Prostate gland (tissue), 2 donors: ENCODE measurements at regions not wholly inside any gene's neighbourhood (a gene's known extent, or its start where the extent isn't known, plus 50 kb on each side); places are given as distances from the start of the nearest gene placed in this dataset.

Source experiments
- DNase-seq: peaks from one replicate; pipeline ENCODE4 v3.0.0-alpha.2; 2019; ENCODE audit warnings: low spot score
- H3K27ac ChIP-seq, 2 donors: fragments of 200-600 bp; sonication (generic); 2 replicates each; pipeline ENCODE4 v1.5.1; 2017 to 2019
- H3K27me3 ChIP-seq: fragments of 200-600 bp; sonication (generic); replicated peaks from 2 replicates; pipeline ENCODE4 v1.5.1; 2019; ENCODE audit not compliant: insufficient read depth
- H3K36me3 ChIP-seq, 2 donors: fragments of 200-600 bp; sonication (generic); 1 replicate in 1 of 2; 2 replicates in 1 of 2; pipeline versions ENCODE4 v1.5.1 to v1.8.1; 2017 to 2019
- H3K4me1 ChIP-seq: fragments of 200-600 bp; sonication (generic); replicated peaks from 2 replicates; pipeline ENCODE4 v1.5.1; 2019
- H3K4me3 ChIP-seq, 2 donors: fragments of 200-600 bp; sonication (generic); 2 replicates each; pipeline ENCODE4 v1.5.1; 2017 to 2019
- H3K9me3 ChIP-seq: fragments of 200-600 bp; sonication (generic); 2 replicates; pipeline ENCODE4 v1.5.1; 2017
- POLR2A ChIP-seq: fragments of 450-650 bp; IDR thresholded peaks from one replicate; pipeline ENCODE4 v1.6.1; 2016; ENCODE audit warnings: antibody characterized with exemption, mild to moderate bottlenecking
- POLR2AphosphoS5 ChIP-seq: sonication (generic); formaldehyde crosslinking; IDR thresholded peaks from one replicate; pipeline ENCODE4 v1.6.1; 2017; ENCODE audit warnings: antibody characterized with exemption
- WGBS: methylation state at CpG from one replicate; pipeline ENCODE4 v1.1.5; 2018; 5-methylcytosine and 5-hydroxymethylcytosine counted together
- intact Hi-C: fragments of 100-400 bp; cut with DNase I; formaldehyde crosslinking; loops from one replicate; pipeline ENCODE4 v1.14.2; 2022
- TF ChIP-seq, protein P1 (sequence below), 4 experiments: fragments of 200-600 bp in 2 of 4; fragments of 450-650 bp in 2 of 4; sonication (generic) in 2 of 4; IDR thresholded peaks; 1 replicate in 3 of 4; 2 replicates in 1 of 4; pipeline ENCODE4 v1.5.1; 2016 to 2019; ENCODE audit warnings: antibody characterized with exemption in 4 of 4, mild to moderate bottlenecking in 2 of 4, moderate library complexity in 2 of 4

DNA sequence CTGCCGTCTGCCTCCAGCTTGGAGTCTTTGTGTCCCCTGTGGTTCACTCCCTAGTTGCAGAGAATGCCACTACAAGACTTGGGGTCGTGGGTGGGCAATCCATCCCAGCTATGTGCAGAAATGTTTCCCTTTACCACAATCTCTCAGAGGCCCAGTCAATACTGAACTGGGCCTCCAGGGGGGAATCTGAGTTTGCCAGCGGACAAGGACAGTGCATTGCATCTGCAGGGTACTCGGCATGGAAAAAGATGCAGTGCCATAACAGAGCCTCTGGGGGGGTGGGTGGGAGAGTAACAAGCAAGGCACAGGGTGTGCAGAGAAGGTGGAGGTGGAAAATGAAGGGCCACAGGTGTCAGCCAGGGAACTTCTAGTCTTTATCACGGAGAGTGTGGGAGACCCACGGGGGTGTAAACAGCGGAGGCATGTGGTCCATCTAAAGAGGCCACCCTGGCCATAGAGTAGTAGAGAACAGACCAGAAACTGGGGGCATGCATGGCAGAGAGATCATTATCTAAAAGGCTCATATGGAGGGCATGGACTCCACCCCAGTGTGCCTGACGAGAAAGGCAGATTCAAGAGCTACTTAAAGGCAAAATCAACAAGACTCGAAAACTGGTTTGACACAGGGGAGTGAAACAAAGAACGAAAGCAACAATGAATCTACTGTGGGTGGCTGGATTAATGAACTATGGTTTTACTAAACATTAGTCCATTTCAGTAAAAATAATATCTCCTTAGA lies 182.4 kb downstream of the ANXA2 start:
- Histone ChIP-seq H3K36me3 (no peaks in the 10 kb centered on the region), H3K27ac (no peak overlapping the region), H3K27me3 (no peaks in the 10 kb centered on the region), H3K4me3 (no peak overlapping the region), H3K9me3 (no peaks in the 10 kb centered on the region), H3K4me1 (no peaks in the 10 kb centered on the region)
- intact Hi-C loops: no loop called here
- TF ChIP-seq POLR2AphosphoS5 (no peak), POLR2A (no peak)
- TF ChIP-seq, protein P1, sequence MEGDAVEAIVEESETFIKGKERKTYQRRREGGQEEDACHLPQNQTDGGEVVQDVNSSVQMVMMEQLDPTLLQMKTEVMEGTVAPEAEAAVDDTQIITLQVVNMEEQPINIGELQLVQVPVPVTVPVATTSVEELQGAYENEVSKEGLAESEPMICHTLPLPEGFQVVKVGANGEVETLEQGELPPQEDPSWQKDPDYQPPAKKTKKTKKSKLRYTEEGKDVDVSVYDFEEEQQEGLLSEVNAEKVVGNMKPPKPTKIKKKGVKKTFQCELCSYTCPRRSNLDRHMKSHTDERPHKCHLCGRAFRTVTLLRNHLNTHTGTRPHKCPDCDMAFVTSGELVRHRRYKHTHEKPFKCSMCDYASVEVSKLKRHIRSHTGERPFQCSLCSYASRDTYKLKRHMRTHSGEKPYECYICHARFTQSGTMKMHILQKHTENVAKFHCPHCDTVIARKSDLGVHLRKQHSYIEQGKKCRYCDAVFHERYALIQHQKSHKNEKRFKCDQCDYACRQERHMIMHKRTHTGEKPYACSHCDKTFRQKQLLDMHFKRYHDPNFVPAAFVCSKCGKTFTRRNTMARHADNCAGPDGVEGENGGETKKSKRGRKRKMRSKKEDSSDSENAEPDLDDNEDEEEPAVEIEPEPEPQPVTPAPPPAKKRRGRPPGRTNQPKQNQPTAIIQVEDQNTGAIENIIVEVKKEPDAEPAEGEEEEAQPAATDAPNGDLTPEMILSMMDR (IDR thresholded peaks at IDR 0.05): no peak
- no peak for DNase-seq
- WGBS: 59% methylated on average over 9 of the region's 10 CpGs

- TF ChIP-seq, protein P1 (IDR thresholded peaks at IDR 0.05): no peak
- TF ChIP-seq POLR2A: no peak
- TF ChIP-seq POLR2AphosphoS5: no peak
- Histone ChIP-seq H3K4me3 (no peak overlapping the region), H3K9me3 (no peaks in the 10 kb centered on the region), H3K36me3 (no peaks in the 10 kb centered on the region), H3K27me3 (no peaks in the 10 kb centered on the region), H3K27ac (no peak overlapping the region), H3K4me1 (no peaks in the 10 kb centered on the region)
- intact Hi-C loops: no loop called here
- 76% methylated on average over 1 of the region's 1 CpG for WGBS
- no peak for DNase-seq
Observed at GRCh38 chr15:60217161-60217560, 180.6 kb downstream of the ANXA2 start.

- no peaks in the 10 kb centered on the region for H3K36me3 ChIP-seq
- intact Hi-C loops: no loop called here
- no peaks in the 10 kb centered on the region for H3K9me3 ChIP-seq
- WGBS: 34% methylated on average over 3 of the region's 3 CpGs
- no peaks in the 10 kb centered on the region for H3K27me3 ChIP-seq
- H3K27ac ChIP-seq: no peak overlapping the region
- H3K4me3 ChIP-seq: no peak overlapping the region
- TF ChIP-seq, protein P1 (IDR thresholded peaks at IDR 0.05): no peak
- no peak for TF ChIP-seq POLR2A
- TF ChIP-seq POLR2AphosphoS5: no peak
- no peak for DNase-seq
- no peaks in the 10 kb centered on the region for H3K4me1 ChIP-seq
Observed at GRCh38 chr15:60218256-60218655, 179.5 kb downstream of the ANXA2 start.

GRCh38 chr15:60219866-60220265 lies 177.9 kb downstream of the ANXA2 start:
- WGBS: 96% methylated on average over 3 of the region's 3 CpGs
- intact Hi-C loops: no loop called here
- no peaks in the 10 kb centered on the region for H3K36me3 ChIP-seq
- DNase-seq: no peak
- H3K4me3 ChIP-seq: no peak overlapping the region
- no peak overlapping the region for H3K27ac ChIP-seq
- H3K9me3 ChIP-seq: no peaks in the 10 kb centered on the region
- no peaks in the 10 kb centered on the region for H3K4me1 ChIP-seq
- TF ChIP-seq, protein P1 (IDR thresholded peaks at IDR 0.05): no peak
- no peak for TF ChIP-seq POLR2A
- TF ChIP-seq POLR2AphosphoS5: no peak
- no peaks in the 10 kb centered on the region for H3K27me3 ChIP-seq

DNA sequence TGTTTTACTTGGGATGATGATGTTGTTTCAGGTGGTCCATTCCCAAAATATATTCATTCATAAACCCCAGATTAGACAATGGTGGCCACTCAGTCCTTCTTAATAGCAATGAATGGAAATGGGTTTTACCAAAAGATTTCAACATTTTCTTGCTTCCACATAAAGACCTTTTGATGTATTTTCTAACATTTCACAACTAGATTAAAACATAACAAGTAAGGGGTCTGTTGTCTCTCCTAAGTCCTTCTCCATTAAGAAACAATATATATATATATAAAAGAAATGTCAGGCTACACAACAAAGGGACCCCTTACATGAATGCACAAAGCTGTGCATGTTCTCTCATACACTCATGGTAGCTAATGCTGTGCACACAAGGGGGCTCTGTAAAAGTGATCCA lies 176.4 kb downstream of the ANXA2 start:
- no peak overlapping the region for H3K27ac ChIP-seq
- no peak overlapping the region for H3K4me3 ChIP-seq
- no peaks in the 10 kb centered on the region for H3K27me3 ChIP-seq
- no peaks in the 10 kb centered on the region for H3K4me1 ChIP-seq
- TF ChIP-seq, protein P1 (IDR thresholded peaks at IDR 0.05): no peak
- TF ChIP-seq POLR2AphosphoS5 (no peak), POLR2A (no peak)
- no peak for DNase-seq
- H3K36me3 ChIP-seq: no peaks in the 10 kb centered on the region
- H3K9me3 ChIP-seq: no peaks in the 10 kb centered on the region
- intact Hi-C loops: no loop called here
